SU-DHL-6 (cell line): ENCODE measurements at regions not wholly inside any gene's neighbourhood (a gene's known extent, or its start where the extent isn't known, plus 50 kb on each side); places are given as distances from the start of the nearest gene placed in this dataset.

Source experiments
- EZH2phosphoT487 ChIP-seq: fragments of 200-600 bp; sonication (generic), shearing (Covaris generic); conservative IDR thresholded peaks from 2 replicates; pipeline ENCODE4 v1.6.1; 2018; ENCODE audit warnings: mild to moderate bottlenecking, antibody characterized with exemption, low read length, moderate library complexity, mixed read lengths
- TF ChIP-seq, protein P1 (sequence below): fragments of 200-600 bp; sonication (generic); IDR thresholded peaks from one replicate; pipeline ENCODE4 v1.5.1; 2017; ENCODE audit warnings: antibody characterized with exemption, mild to moderate bottlenecking, low read length, moderate library complexity; ENCODE audit not compliant: insufficient read depth, poor library complexity, severe bottlenecking

DNA sequence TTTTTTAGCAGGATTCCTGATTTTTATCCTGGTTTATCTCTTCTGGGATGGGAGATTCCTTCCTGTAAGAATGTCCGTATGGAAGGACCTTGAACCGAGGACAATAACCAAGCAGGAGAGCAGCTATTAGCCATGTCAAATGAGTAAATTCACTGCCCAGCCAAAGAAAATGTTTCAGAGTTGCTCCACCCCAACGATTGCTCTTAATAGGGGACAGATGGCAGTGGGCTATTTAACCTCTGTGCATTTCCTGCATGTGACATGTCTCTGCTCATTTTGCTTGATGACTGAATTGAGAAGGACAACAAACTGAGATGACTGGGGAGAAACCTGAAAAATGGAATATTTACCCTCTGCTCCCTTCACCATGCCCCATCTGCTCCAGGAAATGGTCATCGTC, 479.9 kb upstream of the ZNF462 start:
- TF ChIP-seq, protein P1, sequence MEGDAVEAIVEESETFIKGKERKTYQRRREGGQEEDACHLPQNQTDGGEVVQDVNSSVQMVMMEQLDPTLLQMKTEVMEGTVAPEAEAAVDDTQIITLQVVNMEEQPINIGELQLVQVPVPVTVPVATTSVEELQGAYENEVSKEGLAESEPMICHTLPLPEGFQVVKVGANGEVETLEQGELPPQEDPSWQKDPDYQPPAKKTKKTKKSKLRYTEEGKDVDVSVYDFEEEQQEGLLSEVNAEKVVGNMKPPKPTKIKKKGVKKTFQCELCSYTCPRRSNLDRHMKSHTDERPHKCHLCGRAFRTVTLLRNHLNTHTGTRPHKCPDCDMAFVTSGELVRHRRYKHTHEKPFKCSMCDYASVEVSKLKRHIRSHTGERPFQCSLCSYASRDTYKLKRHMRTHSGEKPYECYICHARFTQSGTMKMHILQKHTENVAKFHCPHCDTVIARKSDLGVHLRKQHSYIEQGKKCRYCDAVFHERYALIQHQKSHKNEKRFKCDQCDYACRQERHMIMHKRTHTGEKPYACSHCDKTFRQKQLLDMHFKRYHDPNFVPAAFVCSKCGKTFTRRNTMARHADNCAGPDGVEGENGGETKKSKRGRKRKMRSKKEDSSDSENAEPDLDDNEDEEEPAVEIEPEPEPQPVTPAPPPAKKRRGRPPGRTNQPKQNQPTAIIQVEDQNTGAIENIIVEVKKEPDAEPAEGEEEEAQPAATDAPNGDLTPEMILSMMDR, result no peak
- TF ChIP-seq EZH2phosphoT487, result no peak
